ENCODE measurements at regions not wholly inside any gene's neighbourhood (a gene's known extent, or its start where the extent isn't known, plus 50 kb on each side); places are given as distances from the start of the nearest gene placed in this dataset.

GRCh38 chr12:127957001-127957660, 309.8 kb upstream of the TMEM132C start:
- no peak for TF ChIP-seq POLR2A (IDR thresholded peaks at IDR 0.05)
- TF ChIP-seq, protein P1, sequence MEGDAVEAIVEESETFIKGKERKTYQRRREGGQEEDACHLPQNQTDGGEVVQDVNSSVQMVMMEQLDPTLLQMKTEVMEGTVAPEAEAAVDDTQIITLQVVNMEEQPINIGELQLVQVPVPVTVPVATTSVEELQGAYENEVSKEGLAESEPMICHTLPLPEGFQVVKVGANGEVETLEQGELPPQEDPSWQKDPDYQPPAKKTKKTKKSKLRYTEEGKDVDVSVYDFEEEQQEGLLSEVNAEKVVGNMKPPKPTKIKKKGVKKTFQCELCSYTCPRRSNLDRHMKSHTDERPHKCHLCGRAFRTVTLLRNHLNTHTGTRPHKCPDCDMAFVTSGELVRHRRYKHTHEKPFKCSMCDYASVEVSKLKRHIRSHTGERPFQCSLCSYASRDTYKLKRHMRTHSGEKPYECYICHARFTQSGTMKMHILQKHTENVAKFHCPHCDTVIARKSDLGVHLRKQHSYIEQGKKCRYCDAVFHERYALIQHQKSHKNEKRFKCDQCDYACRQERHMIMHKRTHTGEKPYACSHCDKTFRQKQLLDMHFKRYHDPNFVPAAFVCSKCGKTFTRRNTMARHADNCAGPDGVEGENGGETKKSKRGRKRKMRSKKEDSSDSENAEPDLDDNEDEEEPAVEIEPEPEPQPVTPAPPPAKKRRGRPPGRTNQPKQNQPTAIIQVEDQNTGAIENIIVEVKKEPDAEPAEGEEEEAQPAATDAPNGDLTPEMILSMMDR (IDR thresholded peaks at IDR 0.05) = no peak

Data from heart left ventricle (tissue), 13 donors.